ENCODE measurements at regions not wholly inside any gene's neighbourhood (a gene's known extent, or its start where the extent isn't known, plus 50 kb on each side); places are given as distances from the start of the nearest gene placed in this dataset.
"Not testable (repeated sequence)": the region's sequence is repeated elsewhere in the genome, so short reads cannot be mapped to it uniquely, and the experiment has no call there.

GRCh38 chr7:148500978-148501377, 89.6 kb upstream of the C7orf33 start:
- Histone ChIP-seq H3K27me3 (peaks cover 0 to 9% (median 0%) of the 10 kb centered on the region in 4 donors), H3K36me3 (no peaks in the 10 kb centered on the region), H3K4me1 (no peaks in the 10 kb centered on the region), H3K4me3 (no peak overlapping the region), H3K27ac (no peak overlapping the region), H3K9me3 (no peaks in the 10 kb centered on the region)
- FAIRE-seq = no peak
- ATAC-seq = no peak
- intact Hi-C loops (cut with DNase I) = loop anchor here in 1 of 3 donors (10.0 kb wide), 1 partner anchor 464 kb away; no protein-coding TSS in a partner anchor
- TF ChIP-seq, protein P1, sequence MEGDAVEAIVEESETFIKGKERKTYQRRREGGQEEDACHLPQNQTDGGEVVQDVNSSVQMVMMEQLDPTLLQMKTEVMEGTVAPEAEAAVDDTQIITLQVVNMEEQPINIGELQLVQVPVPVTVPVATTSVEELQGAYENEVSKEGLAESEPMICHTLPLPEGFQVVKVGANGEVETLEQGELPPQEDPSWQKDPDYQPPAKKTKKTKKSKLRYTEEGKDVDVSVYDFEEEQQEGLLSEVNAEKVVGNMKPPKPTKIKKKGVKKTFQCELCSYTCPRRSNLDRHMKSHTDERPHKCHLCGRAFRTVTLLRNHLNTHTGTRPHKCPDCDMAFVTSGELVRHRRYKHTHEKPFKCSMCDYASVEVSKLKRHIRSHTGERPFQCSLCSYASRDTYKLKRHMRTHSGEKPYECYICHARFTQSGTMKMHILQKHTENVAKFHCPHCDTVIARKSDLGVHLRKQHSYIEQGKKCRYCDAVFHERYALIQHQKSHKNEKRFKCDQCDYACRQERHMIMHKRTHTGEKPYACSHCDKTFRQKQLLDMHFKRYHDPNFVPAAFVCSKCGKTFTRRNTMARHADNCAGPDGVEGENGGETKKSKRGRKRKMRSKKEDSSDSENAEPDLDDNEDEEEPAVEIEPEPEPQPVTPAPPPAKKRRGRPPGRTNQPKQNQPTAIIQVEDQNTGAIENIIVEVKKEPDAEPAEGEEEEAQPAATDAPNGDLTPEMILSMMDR (IDR thresholded peaks at IDR 0.05) = no peak
- WGBS, 2 donors = 22 to 28% methylated on average over 9 of the region's 9 CpGs
- DNase-seq = no peak

DNA sequence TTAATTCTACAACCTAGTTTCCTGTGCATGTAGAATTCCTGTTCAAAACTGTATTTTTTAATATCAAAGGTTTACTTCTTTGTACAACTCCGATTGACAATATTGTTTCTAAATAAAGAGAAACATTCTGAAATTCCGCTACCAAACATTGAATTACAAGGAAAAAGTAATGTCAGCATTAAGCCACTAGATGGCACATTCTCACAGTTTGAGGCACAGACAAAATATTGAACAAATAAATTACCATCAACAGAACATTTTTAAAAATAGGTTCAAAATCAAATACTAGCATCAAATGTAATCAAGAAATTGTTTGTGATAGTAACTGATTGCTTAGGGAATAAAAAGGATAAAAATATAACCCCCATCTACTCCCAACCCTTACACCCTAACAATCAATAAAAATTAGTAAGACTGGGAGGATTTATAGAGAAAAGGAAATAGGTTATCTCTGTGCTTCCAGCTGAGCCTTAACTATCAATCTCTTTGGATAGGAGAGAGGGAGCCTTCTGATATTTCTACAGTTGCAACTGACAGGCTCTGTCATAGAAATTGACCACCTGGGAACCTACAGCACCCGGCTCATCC, 86.6 kb upstream of the C7orf33 start:
- TF ChIP-seq, protein P1 (IDR thresholded peaks at IDR 0.05) = peak; percentile 33 to 73 (median 50)
- FAIRE-seq = peak; percentile 96
- 29 to 30% methylated on average over 3 of the region's 3 CpGs for WGBS, 2 donors
- Histone ChIP-seq H3K4me3 (no peak overlapping the region), H3K27me3 (peaks cover 0 to 9% (median 0%) of the 10 kb centered on the region in 4 donors), H3K4me1 (no peaks in the 10 kb centered on the region), H3K36me3 (no peaks in the 10 kb centered on the region), H3K27ac (no peak overlapping the region), H3K9me3 (no peaks in the 10 kb centered on the region)
- peak in 3 of 4 donors; percentile 49 to 53 (median 50) for ATAC-seq
- no peak for DNase-seq
- intact Hi-C loops (cut with DNase I) = loop anchor here in 1 of 3 donors (10.0 kb wide), 1 partner anchor 461 kb away; no protein-coding TSS in a partner anchor

GRCh38 chr7:148505645-148506375, 84.8 kb upstream of the C7orf33 start:
- intact Hi-C loops (cut with DNase I) = loop anchor here in 1 of 3 donors (10.0 kb wide), 1 partner anchor 459 kb away; no protein-coding TSS in a partner anchor
- no peaks in the 10 kb centered on the region for H3K27me3 ChIP-seq
- WGBS, 2 donors = 44 to 46% methylated on average over 7 of the region's 7 CpGs
- no peak for FAIRE-seq
- DNase-seq = no peak
- no peaks in the 10 kb centered on the region for H3K9me3 ChIP-seq
- ATAC-seq = no peak
- TF ChIP-seq, protein P1 (IDR thresholded peaks at IDR 0.05) = no peak
- no peak overlapping the region for H3K4me3 ChIP-seq
- H3K36me3 ChIP-seq = no peaks in the 10 kb centered on the region
- no peak overlapping the region for H3K27ac ChIP-seq
- H3K4me1 ChIP-seq = no peaks in the 10 kb centered on the region

GRCh38 chr7:148507064-148507573, 83.4 kb upstream of the C7orf33 start:
- DNase-seq, H3K9me3 ChIP-seq, H3K36me3 ChIP-seq, ATAC-seq, H3K27ac ChIP-seq, FAIRE-seq, H3K27me3 ChIP-seq, H3K4me1 ChIP-seq, H3K4me3 ChIP-seq: not testable (repeated sequence)
- intact Hi-C loops (cut with DNase I) = loop anchor here in 1 of 3 donors (10.0 kb wide), 1 partner anchor 458 kb away; no protein-coding TSS in a partner anchor
- WGBS, 2 donors = 87 to 91% methylated on average over 7 of the region's 7 CpGs

GRCh38 chr7:148507787-148508186, 82.8 kb upstream of the C7orf33 start:
- no peak overlapping the region for H3K27ac ChIP-seq
- FAIRE-seq (no peak), DNase-seq (no peak), ATAC-seq (no peak)
- no peaks in the 10 kb centered on the region for H3K36me3 ChIP-seq
- no peaks in the 10 kb centered on the region for H3K4me1 ChIP-seq
- H3K4me3 ChIP-seq = no peak overlapping the region
- 41 to 54% methylated on average over 7 of the region's 7 CpGs for WGBS, 2 donors
- intact Hi-C loops (cut with DNase I) = loop anchor here in 1 of 3 donors (10.0 kb wide), 1 partner anchor 457 kb away; no protein-coding TSS in a partner anchor
- no peaks in the 10 kb centered on the region for H3K9me3 ChIP-seq
- TF ChIP-seq, protein P1 (IDR thresholded peaks at IDR 0.05) = no peak
- no peaks in the 10 kb centered on the region for H3K27me3 ChIP-seq
